ENCODE measurements at regions not wholly inside any gene's neighbourhood (a gene's known extent, or its start where the extent isn't known, plus 50 kb on each side); places are given as distances from the start of the nearest gene placed in this dataset.

GRCh38 chr12:47417955-47418354 lies 287.9 kb downstream of the RPAP3 start:
- TF ChIP-seq POLR2A (IDR thresholded peaks at IDR 0.05; ENCODE audit: low read depth, low read length) (no peak), POLR2AphosphoS5 (IDR thresholded peaks at IDR 0.05; ENCODE audit: low read depth, low read length) (no peak), TAF1 (IDR thresholded peaks at IDR 0.05; ENCODE audit: low read depth, low read length) (no peak), PAX5 (IDR thresholded peaks at IDR 0.05; ENCODE audit: insufficient read depth, low read length, severe bottlenecking) (no peak), SPI1 (IDR thresholded peaks at IDR 0.05; ENCODE audit: low read depth, low read length) (no peak)
